Astrocyte (in vitro differentiated cells and primary cell): ENCODE measurements at regions not wholly inside any gene's neighbourhood (a gene's known extent, or its start where the extent isn't known, plus 50 kb on each side); places are given as distances from the start of the nearest gene placed in this dataset.

ENCODE experiments used
- DNase-seq: peaks from one replicate; pipeline ENCODE4 v3.0.0-alpha.2; 2010; ENCODE audit warnings: low read depth
- FAIRE-seq: peaks from 2 replicates; lab custom pipeline; 2011; peaks lifted over from hg19 to GRCh38; lab: Jason Lieb, UNC
- H2AFZ ChIP-seq: 2 replicates; pipeline ENCODE4 v1.6.0; 2012; ENCODE audit warnings: low read depth, low read length, inconsistent platforms
- H3K27ac ChIP-seq: 2 replicates; pipeline ENCODE4 v1.5.1; 2011; ENCODE audit warnings: low read depth, low read length, inconsistent platforms
- H3K27me3 ChIP-seq: 2 replicates; pipeline ENCODE4 v1.6.0; 2011; ENCODE audit warnings: low read length, inconsistent platforms; ENCODE audit not compliant: insufficient read depth
- H3K36me3 ChIP-seq: 2 replicates; pipeline ENCODE4 v1.5.1; 2011; ENCODE audit warnings: low read length, inconsistent platforms; ENCODE audit not compliant: insufficient read depth
- H3K4me1 ChIP-seq: 2 replicates; pipeline ENCODE4 v1.5.1; 2011; ENCODE audit warnings: low read length, inconsistent platforms; ENCODE audit not compliant: insufficient read depth
- H3K4me2 ChIP-seq: 2 replicates; pipeline ENCODE4 v1.6.0; 2012; ENCODE audit warnings: low read length, inconsistent platforms
- H3K4me3 ChIP-seq: 2 replicates; pipeline ENCODE4 v1.5.1; 2011; ENCODE audit warnings: low read depth, mild to moderate bottlenecking, low read length, inconsistent platforms; ENCODE audit not compliant: insufficient read depth
- H3K79me2 ChIP-seq: 2 replicates; pipeline ENCODE4 v1.6.0; 2012; ENCODE audit warnings: mild to moderate bottlenecking, low read length, inconsistent platforms; ENCODE audit not compliant: insufficient read depth
- H3K9ac ChIP-seq: 2 replicates; pipeline ENCODE4 v1.6.0; 2012; ENCODE audit warnings: mild to moderate bottlenecking, low read length, inconsistent platforms
- H3K9me3 ChIP-seq: 2 replicates; pipeline ENCODE4 v1.5.1; 2012; ENCODE audit warnings: low read depth, mild to moderate bottlenecking, low read length, inconsistent platforms; ENCODE audit not compliant: insufficient read depth
- H4K20me1 ChIP-seq: 2 replicates; pipeline ENCODE4 v1.6.0; 2012; ENCODE audit warnings: low read length, inconsistent platforms; ENCODE audit not compliant: insufficient read depth
- H3K27ac Mint-ChIP-seq: one replicate; pipeline ENCODE4 v1.8.0; 2021; ENCODE audit warnings: mild to moderate bottlenecking, mixed read lengths; ENCODE audit not compliant: unreplicated experiment
- H3K27me3 Mint-ChIP-seq: one replicate; pipeline ENCODE4 v1.8.0; 2021; ENCODE audit warnings: low read depth, mixed read lengths; ENCODE audit not compliant: unreplicated experiment
- H3K36me3 Mint-ChIP-seq: one replicate; pipeline ENCODE4 v1.8.0; 2021; ENCODE audit warnings: low read depth, mixed read lengths; ENCODE audit not compliant: unreplicated experiment
- H3K4me1 Mint-ChIP-seq: one replicate; pipeline ENCODE4 v1.8.0; 2021; ENCODE audit warnings: low read depth, mixed read lengths; ENCODE audit not compliant: unreplicated experiment
- H3K4me3 Mint-ChIP-seq: one replicate; pipeline ENCODE4 v1.8.0; 2021; ENCODE audit warnings: mild to moderate bottlenecking, moderate library complexity, mixed read lengths; ENCODE audit not compliant: unreplicated experiment
- H3K9me3 Mint-ChIP-seq: one replicate; pipeline ENCODE4 v1.8.0; 2021; ENCODE audit warnings: mild to moderate bottlenecking, mixed read lengths; ENCODE audit not compliant: unreplicated experiment
- EZH2 ChIP-seq: IDR thresholded peaks from 2 replicates; pipeline ENCODE4 v1.6.1; 2012; ENCODE audit warnings: mild to moderate bottlenecking, low read length, inconsistent platforms; ENCODE audit not compliant: insufficient read depth
- TF ChIP-seq, protein P1 (sequence below): IDR thresholded peaks from 2 replicates; pipeline ENCODE4 v1.5.1; 2011; ENCODE audit warnings: low read depth, mild to moderate bottlenecking, inconsistent platforms, low read length, moderate library complexity; ENCODE audit not compliant: insufficient read depth

GRCh38 chr16:26740771-26741170, 326.0 kb upstream of the C16orf82 start:
- H3K4me2 ChIP-seq = no peak overlapping the region
- H3K9me3 Mint-ChIP-seq = peaks cover 2% of the 10 kb centered on the region
- H3K27me3 ChIP-seq = no peaks in the 10 kb centered on the region
- H3K36me3 ChIP-seq = no peaks in the 10 kb centered on the region
- H3K27ac Mint-ChIP-seq = no peak overlapping the region
- H3K4me1 Mint-ChIP-seq = no peaks in the 10 kb centered on the region
- H3K9ac ChIP-seq = no peak overlapping the region
- H3K79me2 ChIP-seq = no peaks in the 10 kb centered on the region
- no peaks in the 10 kb centered on the region for H3K4me1 ChIP-seq
- no peak overlapping the region for H3K27ac ChIP-seq
- no peak for TF ChIP-seq EZH2
- TF ChIP-seq, protein P1, sequence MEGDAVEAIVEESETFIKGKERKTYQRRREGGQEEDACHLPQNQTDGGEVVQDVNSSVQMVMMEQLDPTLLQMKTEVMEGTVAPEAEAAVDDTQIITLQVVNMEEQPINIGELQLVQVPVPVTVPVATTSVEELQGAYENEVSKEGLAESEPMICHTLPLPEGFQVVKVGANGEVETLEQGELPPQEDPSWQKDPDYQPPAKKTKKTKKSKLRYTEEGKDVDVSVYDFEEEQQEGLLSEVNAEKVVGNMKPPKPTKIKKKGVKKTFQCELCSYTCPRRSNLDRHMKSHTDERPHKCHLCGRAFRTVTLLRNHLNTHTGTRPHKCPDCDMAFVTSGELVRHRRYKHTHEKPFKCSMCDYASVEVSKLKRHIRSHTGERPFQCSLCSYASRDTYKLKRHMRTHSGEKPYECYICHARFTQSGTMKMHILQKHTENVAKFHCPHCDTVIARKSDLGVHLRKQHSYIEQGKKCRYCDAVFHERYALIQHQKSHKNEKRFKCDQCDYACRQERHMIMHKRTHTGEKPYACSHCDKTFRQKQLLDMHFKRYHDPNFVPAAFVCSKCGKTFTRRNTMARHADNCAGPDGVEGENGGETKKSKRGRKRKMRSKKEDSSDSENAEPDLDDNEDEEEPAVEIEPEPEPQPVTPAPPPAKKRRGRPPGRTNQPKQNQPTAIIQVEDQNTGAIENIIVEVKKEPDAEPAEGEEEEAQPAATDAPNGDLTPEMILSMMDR = no peak
- no peak overlapping the region for H3K4me3 Mint-ChIP-seq
- H3K9me3 ChIP-seq = no peaks in the 10 kb centered on the region
- peaks cover 4% of the 10 kb centered on the region for H3K27me3 Mint-ChIP-seq
- no peaks in the 10 kb centered on the region for H4K20me1 ChIP-seq
- no peak overlapping the region for H2AFZ ChIP-seq
- no peak for DNase-seq
- H3K4me3 ChIP-seq = no peak overlapping the region
- no peak for FAIRE-seq
- H3K36me3 Mint-ChIP-seq = no peaks in the 10 kb centered on the region

DNA sequence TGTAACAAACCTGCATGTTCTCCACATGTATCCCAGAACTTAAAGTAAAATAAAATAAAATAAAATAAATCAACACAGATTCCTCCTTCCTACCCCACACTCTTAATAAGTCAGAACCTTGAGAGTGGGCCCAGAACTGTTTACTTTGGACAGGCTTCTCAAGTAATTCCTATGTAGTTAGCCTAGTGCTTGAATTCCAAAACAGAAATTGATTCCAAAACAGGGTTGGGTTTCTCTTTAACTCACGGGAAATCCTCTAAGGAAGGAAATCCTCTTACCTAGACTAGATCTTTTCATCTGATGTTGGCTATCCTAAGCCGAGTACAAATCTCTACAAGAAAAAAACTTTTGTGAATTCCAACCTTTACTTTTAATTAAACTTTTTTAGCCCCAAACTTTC, 324.7 kb upstream of the C16orf82 start:
- no peaks in the 10 kb centered on the region for H3K36me3 Mint-ChIP-seq
- TF ChIP-seq, protein P1 = no peak
- TF ChIP-seq EZH2 = no peak
- no peaks in the 10 kb centered on the region for H3K4me1 Mint-ChIP-seq
- Histone ChIP-seq H3K27me3 (no peaks in the 10 kb centered on the region), H4K20me1 (no peaks in the 10 kb centered on the region), H3K4me3 (no peak overlapping the region), H2AFZ (no peak overlapping the region), H3K4me2 (no peak overlapping the region), H3K27ac (no peak overlapping the region), H3K4me1 (no peaks in the 10 kb centered on the region), H3K36me3 (no peaks in the 10 kb centered on the region), H3K9me3 (no peaks in the 10 kb centered on the region), H3K9ac (no peak overlapping the region), H3K79me2 (no peaks in the 10 kb centered on the region)
- FAIRE-seq = no peak
- peaks cover 4% of the 10 kb centered on the region for H3K27me3 Mint-ChIP-seq
- H3K4me3 Mint-ChIP-seq = no peak overlapping the region
- no peak overlapping the region for H3K27ac Mint-ChIP-seq
- no peak for DNase-seq
- H3K9me3 Mint-ChIP-seq = peaks cover 2% of the 10 kb centered on the region

GRCh38 chr16:26744430-26744829, 322.3 kb upstream of the C16orf82 start:
- H3K27me3 Mint-ChIP-seq = peaks cover 4% of the 10 kb centered on the region
- FAIRE-seq = no peak
- TF ChIP-seq, protein P1 = no peak
- no peak for TF ChIP-seq EZH2

More at GRCh38 chr16:26744430-26744829, 322.3 kb upstream of the C16orf82 start:
- DNase-seq = no peak
- Mint-ChIP-seq H3K36me3 (no peaks in the 10 kb centered on the region), H3K27ac (no peak overlapping the region), H3K4me1 (no peaks in the 10 kb centered on the region), H3K9me3 (no peaks in the 10 kb centered on the region), H3K4me3 (no peak overlapping the region)
- H4K20me1 ChIP-seq = no peaks in the 10 kb centered on the region
- H3K4me2 ChIP-seq = no peak overlapping the region
- H3K79me2 ChIP-seq = no peaks in the 10 kb centered on the region
- no peak overlapping the region for H3K4me3 ChIP-seq
- H3K9ac ChIP-seq = no peak overlapping the region
- no peak overlapping the region for H2AFZ ChIP-seq
- no peaks in the 10 kb centered on the region for H3K36me3 ChIP-seq
- no peaks in the 10 kb centered on the region for H3K4me1 ChIP-seq
- H3K27me3 ChIP-seq = no peaks in the 10 kb centered on the region
- H3K9me3 ChIP-seq = no peaks in the 10 kb centered on the region
- no peak overlapping the region for H3K27ac ChIP-seq
